RWPE2 (cell line): ENCODE measurements at regions not wholly inside any gene's neighbourhood (a gene's known extent, or its start where the extent isn't known, plus 50 kb on each side); places are given as distances from the start of the nearest gene placed in this dataset.

ENCODE experiments used
- ATAC-seq: fragments of 200-7000 bp; cut with Tn5 transposase; 3 replicates; pipeline ENCODE4 v1.9.1; 2021; ENCODE audit warnings: low read depth
- DNase-seq: peaks from one replicate; pipeline ENCODE4 v3.0.0-alpha.2; 2020; ENCODE audit warnings: low spot score
- H3K27ac ChIP-seq: fragments of 450-650 bp; 2 replicates; pipeline ENCODE4 v1.5.1; 2017; ENCODE audit warnings: mild to moderate bottlenecking; ENCODE audit not compliant: poor library complexity, severe bottlenecking
- H3K27me3 ChIP-seq: fragments of 250-450 bp; sonication (Bioruptor Pico); 2 replicates; pipeline ENCODE4 v1.5.1; 2021; ENCODE audit warnings: mild to moderate bottlenecking, moderate library complexity; ENCODE audit not compliant: insufficient read depth, poor library complexity, severe bottlenecking
- H3K36me3 ChIP-seq: fragments of 250-450 bp; sonication (Bioruptor Pico); 2 replicates; pipeline ENCODE4 v1.5.1; 2020; ENCODE audit warnings: low read depth, mild to moderate bottlenecking, moderate library complexity
- H3K4me1 ChIP-seq: fragments of 250-450 bp; sonication (Bioruptor Pico); 2 replicates; pipeline ENCODE4 v1.5.1; 2021; ENCODE audit warnings: mild to moderate bottlenecking, moderate library complexity; ENCODE audit not compliant: insufficient read depth, poor library complexity, severe bottlenecking
- H3K4me3 ChIP-seq: fragments of 250-450 bp; sonication (Bioruptor Pico); 2 replicates; pipeline ENCODE4 v1.5.1; 2021; ENCODE audit warnings: mild to moderate bottlenecking, moderate library complexity; ENCODE audit not compliant: severe bottlenecking
- H3K9me3 ChIP-seq: fragments of 250-450 bp; sonication (Bioruptor Pico); 2 replicates; pipeline ENCODE4 v1.5.1; 2021; ENCODE audit warnings: mild to moderate bottlenecking, moderate library complexity; ENCODE audit not compliant: severe bottlenecking
- TF ChIP-seq, protein P1 (sequence below): fragments of 450-650 bp; IDR thresholded peaks from one replicate; pipeline ENCODE4 v1.5.1; 2017; ENCODE audit warnings: mild to moderate bottlenecking, moderate library complexity; ENCODE audit not compliant: poor library complexity, severe bottlenecking

DNA sequence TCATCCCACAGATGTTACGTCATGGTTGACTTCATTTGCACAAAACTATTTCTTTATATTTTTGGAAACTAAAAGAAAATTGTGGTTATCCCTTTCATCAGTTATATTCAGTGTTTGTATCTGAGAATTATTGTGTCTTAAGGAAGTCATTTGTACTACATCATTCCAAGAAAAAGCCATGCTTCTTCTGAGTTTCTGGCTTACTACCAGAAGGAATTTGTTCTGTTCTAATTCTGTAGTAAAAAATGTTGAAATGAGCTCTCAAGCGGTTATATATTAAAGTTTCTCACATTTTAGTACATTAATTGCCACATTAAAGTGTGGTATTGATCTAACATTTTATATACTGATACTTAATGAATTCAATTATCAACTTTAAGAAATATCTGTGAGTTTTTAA, 1844.5 kb downstream of the PCDH7 start:
- TF ChIP-seq, protein P1, sequence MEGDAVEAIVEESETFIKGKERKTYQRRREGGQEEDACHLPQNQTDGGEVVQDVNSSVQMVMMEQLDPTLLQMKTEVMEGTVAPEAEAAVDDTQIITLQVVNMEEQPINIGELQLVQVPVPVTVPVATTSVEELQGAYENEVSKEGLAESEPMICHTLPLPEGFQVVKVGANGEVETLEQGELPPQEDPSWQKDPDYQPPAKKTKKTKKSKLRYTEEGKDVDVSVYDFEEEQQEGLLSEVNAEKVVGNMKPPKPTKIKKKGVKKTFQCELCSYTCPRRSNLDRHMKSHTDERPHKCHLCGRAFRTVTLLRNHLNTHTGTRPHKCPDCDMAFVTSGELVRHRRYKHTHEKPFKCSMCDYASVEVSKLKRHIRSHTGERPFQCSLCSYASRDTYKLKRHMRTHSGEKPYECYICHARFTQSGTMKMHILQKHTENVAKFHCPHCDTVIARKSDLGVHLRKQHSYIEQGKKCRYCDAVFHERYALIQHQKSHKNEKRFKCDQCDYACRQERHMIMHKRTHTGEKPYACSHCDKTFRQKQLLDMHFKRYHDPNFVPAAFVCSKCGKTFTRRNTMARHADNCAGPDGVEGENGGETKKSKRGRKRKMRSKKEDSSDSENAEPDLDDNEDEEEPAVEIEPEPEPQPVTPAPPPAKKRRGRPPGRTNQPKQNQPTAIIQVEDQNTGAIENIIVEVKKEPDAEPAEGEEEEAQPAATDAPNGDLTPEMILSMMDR = no peak
- H3K4me1 ChIP-seq = no peaks in the 10 kb centered on the region
- no peak for DNase-seq
- ATAC-seq = no peak
- no peaks in the 10 kb centered on the region for H3K36me3 ChIP-seq
- H3K4me3 ChIP-seq = no peak overlapping the region
- H3K27me3 ChIP-seq = no peaks in the 10 kb centered on the region
- no peak overlapping the region for H3K27ac ChIP-seq
- H3K9me3 ChIP-seq = no peaks in the 10 kb centered on the region

DNA sequence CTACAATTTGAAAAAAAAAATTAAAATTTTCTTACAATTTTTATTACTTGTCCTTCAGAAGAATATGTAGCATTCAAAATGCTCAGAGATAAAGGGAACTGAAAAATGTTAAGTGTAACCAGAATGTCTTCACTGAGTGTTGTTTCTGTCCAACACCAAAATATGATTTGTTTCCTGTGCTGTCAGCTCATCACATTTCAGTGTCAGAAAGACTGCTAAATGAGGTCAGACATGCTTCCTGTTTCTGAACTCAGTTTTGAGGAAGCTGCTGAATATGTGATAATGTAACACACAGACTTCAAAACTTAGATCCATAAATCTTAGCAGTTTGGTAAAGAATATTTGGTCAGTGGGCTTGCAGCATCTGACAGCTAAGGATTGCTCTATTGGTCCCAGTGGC, 1849.7 kb downstream of the PCDH7 start:
- Histone ChIP-seq H3K9me3 (no peaks in the 10 kb centered on the region), H3K27ac (no peak overlapping the region), H3K27me3 (no peaks in the 10 kb centered on the region), H3K4me1 (no peaks in the 10 kb centered on the region), H3K4me3 (no peak overlapping the region), H3K36me3 (no peaks in the 10 kb centered on the region)
- ATAC-seq (no peak), DNase-seq (no peak)
- TF ChIP-seq, protein P1 = no peak

DNA sequence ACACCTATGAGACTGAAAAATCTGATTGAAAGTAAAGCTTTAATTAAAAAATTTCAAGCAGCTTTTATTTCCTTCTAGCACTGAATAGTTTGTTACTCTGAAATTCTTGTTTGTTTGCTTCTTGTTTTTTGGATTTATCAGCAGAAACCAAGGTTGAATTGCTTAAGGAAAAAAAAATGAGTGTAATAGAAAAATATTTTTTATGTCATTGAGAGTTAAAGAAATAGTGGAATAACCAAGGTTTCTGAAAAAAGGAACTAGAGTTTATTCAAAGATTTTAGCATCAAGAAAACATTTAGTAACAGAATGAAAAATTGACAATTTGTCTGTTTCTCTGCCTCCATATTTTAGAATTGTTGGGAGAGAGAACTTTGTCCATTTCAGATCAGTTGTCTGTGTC, 1852.2 kb downstream of the PCDH7 start:
- no peak overlapping the region for H3K4me3 ChIP-seq

DNA sequence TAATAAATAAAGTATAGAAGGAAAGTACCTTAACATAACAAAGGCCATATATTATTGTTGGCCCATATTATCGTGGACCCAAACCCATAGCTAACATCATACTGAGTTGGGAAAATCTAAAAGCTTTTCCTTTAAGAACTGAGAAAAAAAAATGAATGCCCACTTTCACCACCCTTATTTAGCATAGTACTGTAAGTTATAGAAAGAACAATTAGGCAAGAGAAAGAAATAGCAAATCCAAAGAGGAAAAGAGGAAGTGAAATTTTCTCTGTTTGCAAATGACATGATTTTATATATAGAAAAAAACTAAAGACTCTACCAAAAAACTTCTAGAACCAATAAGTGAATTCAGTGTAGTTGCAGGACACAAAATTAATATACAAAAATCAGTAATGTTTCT, 1854.6 kb downstream of the PCDH7 start:
- ATAC-seq = no peak
- no peaks in the 10 kb centered on the region for H3K36me3 ChIP-seq

More for the DNA sequence above, 1852.2 kb downstream of the PCDH7 start:
- no peaks in the 10 kb centered on the region for H3K36me3 ChIP-seq
- TF ChIP-seq, protein P1 = no peak
- no peak for DNase-seq
- no peaks in the 10 kb centered on the region for H3K4me1 ChIP-seq
- H3K27me3 ChIP-seq = no peaks in the 10 kb centered on the region
- no peaks in the 10 kb centered on the region for H3K9me3 ChIP-seq
- ATAC-seq = no peak
- no peak overlapping the region for H3K27ac ChIP-seq

DNA sequence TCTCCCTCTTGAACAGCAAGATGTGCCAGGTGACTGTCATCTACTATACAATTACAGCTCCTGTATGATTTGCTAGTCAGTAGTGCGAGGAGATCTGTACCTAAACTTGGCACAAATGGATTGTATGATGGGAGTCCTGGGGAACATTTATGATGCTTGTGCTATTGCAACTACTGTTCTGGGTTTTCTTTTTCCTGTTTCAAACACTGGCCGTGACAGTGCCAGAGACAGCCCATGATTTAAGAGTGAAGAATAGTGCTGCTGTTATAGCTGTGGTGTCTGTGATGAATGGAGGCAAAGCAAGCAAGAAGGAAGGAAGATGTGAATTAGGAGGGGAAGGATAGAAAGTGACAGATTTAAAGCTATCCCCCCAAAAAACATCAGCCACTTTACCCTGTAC, 1868.9 kb downstream of the PCDH7 start:
- Histone ChIP-seq H3K9me3 (no peaks in the 10 kb centered on the region), H3K4me1 (no peaks in the 10 kb centered on the region), H3K27ac (no peak overlapping the region), H3K4me3 (no peak overlapping the region), H3K36me3 (no peaks in the 10 kb centered on the region), H3K27me3 (no peaks in the 10 kb centered on the region)
- ATAC-seq = no peak
- DNase-seq = no peak
- TF ChIP-seq, protein P1 = no peak

More for the DNA sequence above, 1854.6 kb downstream of the PCDH7 start:
- no peak for DNase-seq
- Histone ChIP-seq H3K9me3 (no peaks in the 10 kb centered on the region), H3K27me3 (no peaks in the 10 kb centered on the region), H3K4me1 (no peaks in the 10 kb centered on the region), H3K27ac (no peak overlapping the region), H3K4me3 (no peak overlapping the region)
- TF ChIP-seq, protein P1 = no peak
